ENCODE measurements at regions not wholly inside any gene's neighbourhood (a gene's known extent, or its start where the extent isn't known, plus 50 kb on each side); places are given as distances from the start of the nearest gene placed in this dataset.

DNA sequence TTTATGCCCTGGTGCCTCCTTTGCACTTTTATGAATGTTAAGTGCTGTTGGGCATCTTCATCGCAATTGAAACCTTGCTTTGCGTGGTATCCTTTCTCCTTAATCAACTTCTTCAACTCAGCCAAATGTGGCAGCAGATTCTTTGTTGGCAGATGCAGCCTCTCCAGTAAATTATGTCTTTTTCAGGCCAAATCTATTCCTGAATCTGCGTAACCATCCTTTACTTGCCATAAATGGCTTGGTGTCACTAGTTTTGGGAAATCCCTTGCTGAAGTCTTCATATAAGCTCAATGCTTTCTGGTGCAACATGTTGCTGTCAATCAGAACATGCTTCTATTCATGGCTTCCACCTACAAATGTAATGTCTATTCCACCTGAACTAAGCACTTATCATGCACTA is 457.5 kb downstream of the FGF13 start:
- TF ChIP-seq CTCF (IDR thresholded peaks at IDR 0.05) (no peak), EZH2 (IDR thresholded peaks at IDR 0.05; ENCODE audit: borderline replicate concordance, insufficient read depth, low read depth, low read length, poor library complexity, severe bottlenecking) (no peak)
